Ovary (tissue), 1 donor: ENCODE measurements at regions not wholly inside any gene's neighbourhood (a gene's known extent, or its start where the extent isn't known, plus 50 kb on each side); places are given as distances from the start of the nearest gene placed in this dataset.

Source experiments
- EP300 ChIP-seq: sonication (generic); formaldehyde crosslinking; IDR thresholded peaks from one replicate; pipeline ENCODE4 v1.6.1; 2017; ENCODE audit warnings: antibody characterized with exemption
- POLR2A ChIP-seq: fragments of 450-650 bp; IDR thresholded peaks from one replicate; pipeline ENCODE4 v1.6.1; 2017; ENCODE audit warnings: antibody characterized with exemption, mild to moderate bottlenecking, moderate library complexity

GRCh38 chr20:6832811-6833210 lies 65.3 kb downstream of the BMP2 start:
- no peak for TF ChIP-seq POLR2A
- TF ChIP-seq EP300, result no peak
